CD8-positive, alpha-beta memory T cell (primary cell): ENCODE measurements at regions not wholly inside any gene's neighbourhood (a gene's known extent, or its start where the extent isn't known, plus 50 kb on each side); places are given as distances from the start of the nearest gene placed in this dataset.

ENCODE experiments used
- CTCF ChIA-PET: fragments of 350-600 bp; sonication (Branson Sonifier 250); formaldehyde crosslinking; loops from one replicate; lab custom pipeline; 2021; ENCODE audit warnings: antibody characterized with exemption; lab: Charles Lee
- POLR2A ChIA-PET: fragments of 350-600 bp; sonication (Branson Sonifier 250); formaldehyde crosslinking; loops from one replicate; lab custom pipeline; 2021; ENCODE audit warnings: antibody characterized with exemption; lab: Charles Lee
- DNase-seq, 5 donors: peaks; one replicate each; pipeline versions ENCODE4 v3.0.0 to v3.0.0-alpha.2; 2020 to 2022; ENCODE audit warnings: mixed read lengths in 1 of 5
- H3K27ac ChIP-seq: one replicate; pipeline ENCODE4 v1.7.0; 2013; ENCODE audit warnings: low read depth, mild to moderate bottlenecking, low read length, moderate library complexity
- H3K27me3 ChIP-seq: 2 replicates; pipeline ENCODE4 v1.7.0; 2013; ENCODE audit warnings: low read length, mild to moderate bottlenecking; ENCODE audit not compliant: insufficient read depth, poor library complexity, severe bottlenecking
- H3K36me3 ChIP-seq: 2 replicates; pipeline ENCODE4 v1.7.0; 2013; ENCODE audit warnings: mild to moderate bottlenecking, low read length, moderate library complexity; ENCODE audit not compliant: insufficient read depth
- H3K4me1 ChIP-seq: 2 replicates; pipeline ENCODE4 v1.7.0; 2013; ENCODE audit warnings: mild to moderate bottlenecking, low read length, moderate library complexity; ENCODE audit not compliant: insufficient read depth
- H3K4me3 ChIP-seq: 2 replicates; pipeline ENCODE4 v1.7.0; 2013; ENCODE audit warnings: mild to moderate bottlenecking, low read length
- H3K9me3 ChIP-seq: 2 replicates; pipeline ENCODE4 v1.7.0; 2013; ENCODE audit warnings: mild to moderate bottlenecking, low read length
- H3K27ac Mint-ChIP-seq, 8 donors: one replicate each; pipeline ENCODE4 v1.8.0; 2020 to 2021; ENCODE audit warnings: mixed read lengths in 8 of 8, mild to moderate bottlenecking in 6 of 8, inconsistent platforms in 3 of 8, moderate library complexity in 3 of 8
- H3K27me3 Mint-ChIP-seq, 2 donors: one replicate each; pipeline ENCODE4 v1.8.0; 2020 to 2021; ENCODE audit warnings: mixed read lengths in 2 of 2, mild to moderate bottlenecking in 1 of 2, moderate library complexity in 1 of 2
- H3K36me3 Mint-ChIP-seq, 3 donors: one replicate each; pipeline ENCODE4 v1.8.0; 2020 to 2021; ENCODE audit warnings: mixed read lengths in 3 of 3, inconsistent platforms in 1 of 3, mild to moderate bottlenecking in 1 of 3
- H3K4me1 Mint-ChIP-seq, 3 donors: one replicate each; pipeline ENCODE4 v1.8.0; 2020 to 2021; ENCODE audit warnings: mixed read lengths in 3 of 3, inconsistent platforms in 1 of 3, mild to moderate bottlenecking in 1 of 3
- H3K4me3 Mint-ChIP-seq, 7 donors: one replicate each; pipeline ENCODE4 v1.8.0; 2020 to 2021; ENCODE audit warnings: mixed read lengths in 7 of 7, mild to moderate bottlenecking in 6 of 7, moderate library complexity in 4 of 7, inconsistent platforms in 2 of 7
- H3K9me3 Mint-ChIP-seq, 5 donors: one replicate each; pipeline ENCODE4 v1.8.0; 2020 to 2022; ENCODE audit warnings: mixed read lengths in 5 of 5, mild to moderate bottlenecking in 3 of 5, moderate library complexity in 2 of 5, inconsistent platforms in 1 of 5

GRCh38 chr17:33421933-33422332 lies 128.8 kb upstream of the ASIC2 start:
- peaks cover 0 to 4% (median 2%) of the 10 kb centered on the region in 5 donors for H3K9me3 Mint-ChIP-seq
- no peak for DNase-seq
- no peaks in the 10 kb centered on the region for H3K36me3 ChIP-seq
- H3K4me3 ChIP-seq, result no peak overlapping the region
- H3K27me3 ChIP-seq, result no peaks in the 10 kb centered on the region
- no peak overlapping the region for H3K4me3 Mint-ChIP-seq
- no peaks in the 10 kb centered on the region for H3K4me1 ChIP-seq
- no peak overlapping the region for H3K27ac Mint-ChIP-seq
- ChIA-PET POLR2A (no interaction called here), CTCF (no interaction called here)
- peaks cover 2 to 16% of the 10 kb centered on the region in 2 donors for H3K27me3 Mint-ChIP-seq
- H3K27ac ChIP-seq, result no peak overlapping the region
- no peaks in the 10 kb centered on the region for H3K36me3 Mint-ChIP-seq
- no peaks in the 10 kb centered on the region for H3K9me3 ChIP-seq
- H3K4me1 Mint-ChIP-seq, result no peaks in the 10 kb centered on the region

GRCh38 chr17:33433581-33433980 lies 140.5 kb upstream of the ASIC2 start:
- H3K4me1 Mint-ChIP-seq, result no peaks in the 10 kb centered on the region
- no peak overlapping the region for H3K27ac Mint-ChIP-seq
- Histone ChIP-seq H3K9me3 (no peaks in the 10 kb centered on the region), H3K27ac (no peak overlapping the region), H3K4me1 (no peaks in the 10 kb centered on the region), H3K36me3 (no peaks in the 10 kb centered on the region), H3K4me3 (no peak overlapping the region), H3K27me3 (no peaks in the 10 kb centered on the region)
- ChIA-PET POLR2A (no interaction called here), CTCF (no interaction called here)
- H3K4me3 Mint-ChIP-seq, result no peak overlapping the region
- H3K36me3 Mint-ChIP-seq, result no peaks in the 10 kb centered on the region
- H3K27me3 Mint-ChIP-seq, result peaks cover 0 to 15% of the 10 kb centered on the region in 2 donors
- DNase-seq, result no peak
- peaks cover 0 to 6% (median 0%) of the 10 kb centered on the region in 5 donors for H3K9me3 Mint-ChIP-seq

- POLR2A ChIA-PET, result no interaction called here
- Mint-ChIP-seq H3K4me1 (no peaks in the 10 kb centered on the region), H3K27me3 (peaks cover 0 to 7% of the 10 kb centered on the region in 2 donors), H3K9me3 (peaks cover 0 to 7% (median 0%) of the 10 kb centered on the region in 5 donors), H3K27ac (no peak overlapping the region), H3K36me3 (no peaks in the 10 kb centered on the region), H3K4me3 (no peak overlapping the region)
- DNase-seq, result no peak
- Histone ChIP-seq H3K4me1 (no peaks in the 10 kb centered on the region), H3K36me3 (no peaks in the 10 kb centered on the region), H3K4me3 (no peak overlapping the region), H3K27ac (no peak overlapping the region), H3K27me3 (no peaks in the 10 kb centered on the region), H3K9me3 (no peaks in the 10 kb centered on the region)
- CTCF ChIA-PET, result no interaction called here
Observed at GRCh38 chr17:33434841-33435240, 141.7 kb upstream of the ASIC2 start.

- no peaks in the 10 kb centered on the region for H3K36me3 Mint-ChIP-seq
- POLR2A ChIA-PET, result no interaction called here
- H3K4me1 Mint-ChIP-seq, result no peaks in the 10 kb centered on the region
Observed at GRCh38 chr17:33435721-33436301, 142.7 kb upstream of the ASIC2 start.

GRCh38 chr17:33436321-33436720 lies 143.2 kb upstream of the ASIC2 start:
- Mint-ChIP-seq H3K27ac (no peak overlapping the region), H3K36me3 (no peaks in the 10 kb centered on the region), H3K27me3 (peaks cover 0 to 3% of the 10 kb centered on the region in 2 donors), H3K4me3 (no peak overlapping the region), H3K9me3 (peaks cover 0 to 5% (median 0%) of the 10 kb centered on the region in 5 donors), H3K4me1 (no peaks in the 10 kb centered on the region)
- Histone ChIP-seq H3K9me3 (no peaks in the 10 kb centered on the region), H3K27ac (no peak overlapping the region), H3K27me3 (no peaks in the 10 kb centered on the region), H3K4me3 (no peak overlapping the region), H3K36me3 (no peaks in the 10 kb centered on the region), H3K4me1 (no peaks in the 10 kb centered on the region)
- POLR2A ChIA-PET, result no interaction called here
- CTCF ChIA-PET, result no interaction called here
- DNase-seq, result no peak

More at GRCh38 chr17:33435721-33436301, 142.7 kb upstream of the ASIC2 start:
- H3K4me1 ChIP-seq, result no peaks in the 10 kb centered on the region
- H3K9me3 ChIP-seq, result no peaks in the 10 kb centered on the region
- H3K4me3 ChIP-seq, result no peak overlapping the region
- Mint-ChIP-seq H3K9me3 (peaks cover 0 to 5% (median 0%) of the 10 kb centered on the region in 5 donors), H3K27ac (no peak overlapping the region), H3K4me3 (no peak overlapping the region), H3K27me3 (peaks cover 0 to 3% of the 10 kb centered on the region in 2 donors)
- H3K27ac ChIP-seq, result no peak overlapping the region
- CTCF ChIA-PET, result no interaction called here
- H3K36me3 ChIP-seq, result no peaks in the 10 kb centered on the region
- no peak for DNase-seq
- H3K27me3 ChIP-seq, result no peaks in the 10 kb centered on the region

- Histone ChIP-seq H3K4me3 (no peak overlapping the region), H3K36me3 (no peaks in the 10 kb centered on the region), H3K4me1 (no peaks in the 10 kb centered on the region), H3K27ac (no peak overlapping the region), H3K9me3 (no peaks in the 10 kb centered on the region), H3K27me3 (no peaks in the 10 kb centered on the region)
- peaks cover 0 to 5% (median 0%) of the 10 kb centered on the region in 5 donors for H3K9me3 Mint-ChIP-seq
- H3K36me3 Mint-ChIP-seq, result no peaks in the 10 kb centered on the region
- POLR2A ChIA-PET, result no interaction called here
- CTCF ChIA-PET, result no interaction called here
- H3K4me3 Mint-ChIP-seq, result no peak overlapping the region
- no peaks in the 10 kb centered on the region for H3K4me1 Mint-ChIP-seq
- H3K27me3 Mint-ChIP-seq, result peaks cover 0 to 3% of the 10 kb centered on the region in 2 donors
- no peak overlapping the region for H3K27ac Mint-ChIP-seq
- no peak for DNase-seq
Observed at GRCh38 chr17:33438139-33438538, 145.0 kb upstream of the ASIC2 start.

- H3K4me3 Mint-ChIP-seq, result no peak overlapping the region
- H3K27me3 Mint-ChIP-seq, result peaks cover 0 to 3% of the 10 kb centered on the region in 2 donors
- H3K9me3 Mint-ChIP-seq, result peaks cover 0 to 5% (median 0%) of the 10 kb centered on the region in 5 donors
- no peak overlapping the region for H3K27ac Mint-ChIP-seq
- CTCF ChIA-PET, result no interaction called here
- DNase-seq, result no peak
- Histone ChIP-seq H3K4me3 (no peak overlapping the region), H3K36me3 (no peaks in the 10 kb centered on the region), H3K9me3 (no peaks in the 10 kb centered on the region), H3K27me3 (no peaks in the 10 kb centered on the region), H3K4me1 (no peaks in the 10 kb centered on the region), H3K27ac (no peak overlapping the region)
- H3K4me1 Mint-ChIP-seq, result no peaks in the 10 kb centered on the region
- POLR2A ChIA-PET, result no interaction called here
- H3K36me3 Mint-ChIP-seq, result no peaks in the 10 kb centered on the region
Observed at GRCh38 chr17:33438578-33438977, 145.5 kb upstream of the ASIC2 start.

GRCh38 chr17:33442320-33442719 lies 149.2 kb upstream of the ASIC2 start:
- H3K36me3 ChIP-seq, result no peaks in the 10 kb centered on the region
- H3K4me3 ChIP-seq, result no peak overlapping the region
- no peak overlapping the region for H3K27ac ChIP-seq
- H3K27me3 ChIP-seq, result no peaks in the 10 kb centered on the region
- Mint-ChIP-seq H3K27ac (no peak overlapping the region), H3K4me3 (no peak overlapping the region), H3K4me1 (no peaks in the 10 kb centered on the region), H3K27me3 (peaks cover 0 to 3% of the 10 kb centered on the region in 2 donors), H3K9me3 (peaks cover 0 to 5% (median 2%) of the 10 kb centered on the region in 5 donors), H3K36me3 (no peaks in the 10 kb centered on the region)
- ChIA-PET CTCF (no interaction called here), POLR2A (no interaction called here)
- H3K9me3 ChIP-seq, result no peaks in the 10 kb centered on the region
- no peak for DNase-seq
- no peaks in the 10 kb centered on the region for H3K4me1 ChIP-seq
